ENCODE measurements at regions not wholly inside any gene's neighbourhood (a gene's known extent, or its start where the extent isn't known, plus 50 kb on each side); places are given as distances from the start of the nearest gene placed in this dataset.

GRCh38 chr22:47552541-47553205 lies 790.2 kb downstream of the TBC1D22A start:
- TF ChIP-seq, protein P1, sequence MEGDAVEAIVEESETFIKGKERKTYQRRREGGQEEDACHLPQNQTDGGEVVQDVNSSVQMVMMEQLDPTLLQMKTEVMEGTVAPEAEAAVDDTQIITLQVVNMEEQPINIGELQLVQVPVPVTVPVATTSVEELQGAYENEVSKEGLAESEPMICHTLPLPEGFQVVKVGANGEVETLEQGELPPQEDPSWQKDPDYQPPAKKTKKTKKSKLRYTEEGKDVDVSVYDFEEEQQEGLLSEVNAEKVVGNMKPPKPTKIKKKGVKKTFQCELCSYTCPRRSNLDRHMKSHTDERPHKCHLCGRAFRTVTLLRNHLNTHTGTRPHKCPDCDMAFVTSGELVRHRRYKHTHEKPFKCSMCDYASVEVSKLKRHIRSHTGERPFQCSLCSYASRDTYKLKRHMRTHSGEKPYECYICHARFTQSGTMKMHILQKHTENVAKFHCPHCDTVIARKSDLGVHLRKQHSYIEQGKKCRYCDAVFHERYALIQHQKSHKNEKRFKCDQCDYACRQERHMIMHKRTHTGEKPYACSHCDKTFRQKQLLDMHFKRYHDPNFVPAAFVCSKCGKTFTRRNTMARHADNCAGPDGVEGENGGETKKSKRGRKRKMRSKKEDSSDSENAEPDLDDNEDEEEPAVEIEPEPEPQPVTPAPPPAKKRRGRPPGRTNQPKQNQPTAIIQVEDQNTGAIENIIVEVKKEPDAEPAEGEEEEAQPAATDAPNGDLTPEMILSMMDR (conservative IDR thresholded peaks at IDR 0.05; ENCODE audit: low read depth, low read length) = no peak
- TF ChIP-seq EZH2 (IDR thresholded peaks at IDR 0.05; ENCODE audit: low read length, unreplicated experiment) = no peak

Data from PC-3 (cell line).